Peyer's patch (tissue), 4 donors: ENCODE measurements at regions not wholly inside any gene's neighbourhood (a gene's known extent, or its start where the extent isn't known, plus 50 kb on each side); places are given as distances from the start of the nearest gene placed in this dataset.

ENCODE experiments used
- DNase-seq, 3 donors: peaks; one replicate each; pipeline ENCODE4 v3.0.0-alpha.2; 2017 to 2019
- H3K27ac ChIP-seq, 4 donors: fragments of 200-600 bp; sonication (generic); one replicate each; pipeline ENCODE4 v1.5.1; 2016 to 2019
- H3K27me3 ChIP-seq, 2 donors: fragments of 200-600 bp; sonication (generic); one replicate each; pipeline ENCODE4 v1.5.1; 2019
- H3K36me3 ChIP-seq, 3 donors: fragments of 200-600 bp; sonication (generic); one replicate each; pipeline ENCODE4 v1.5.1; 2016 to 2019
- H3K4me1 ChIP-seq, 4 donors: fragments of 200-600 bp; sonication (generic); one replicate each; pipeline ENCODE4 v1.5.1; 2016 to 2019
- H3K4me3 ChIP-seq, 4 donors: fragments of 200-600 bp; sonication (generic); 1 replicate in 3 of 4; 2 replicates in 1 of 4; pipeline ENCODE4 v1.5.1; 2016 to 2019; ENCODE audit warnings: mild to moderate bottlenecking in 1 of 4
- H3K9me3 ChIP-seq, 4 donors: fragments of 200-600 bp; sonication (generic); one replicate each; pipeline ENCODE4 v1.5.1; 2016 to 2019; ENCODE audit warnings: mild to moderate bottlenecking in 1 of 4
- CTCF ChIP-seq, 6 experiments: fragments of 450-650 bp in 4 of 6; fragments of 200-600 bp in 2 of 6; sonication (generic) in 1 of 6; IDR thresholded peaks; one replicate each; pipeline ENCODE4 v1.5.1; 2017 to 2019; ENCODE audit warnings: antibody characterized with exemption in 6 of 6, mild to moderate bottlenecking in 3 of 6, moderate library complexity in 1 of 6
- POLR2A ChIP-seq, 2 donors: fragments of 450-650 bp; IDR thresholded peaks; one replicate each; pipeline ENCODE4 v1.5.1; 2017; ENCODE audit warnings: antibody characterized with exemption in 2 of 2, mild to moderate bottlenecking in 2 of 2, moderate library complexity in 2 of 2

GRCh38 chr10:50936335-50936734 is 50.9 kb upstream of the A1CF start:
- H3K4me1 ChIP-seq: no peaks in the 10 kb centered on the region
- no peaks in the 10 kb centered on the region for H3K27me3 ChIP-seq
- H3K9me3 ChIP-seq: no peaks in the 10 kb centered on the region
- no peaks in the 10 kb centered on the region for H3K36me3 ChIP-seq
- TF ChIP-seq POLR2A (IDR thresholded peaks at IDR 0.05) (no peak), CTCF (IDR thresholded peaks at IDR 0.05) (no peak)
- peak in 1 of 3 donors; percentile 67 for DNase-seq
- H3K4me3 ChIP-seq: no peak overlapping the region
- peak overlapping the region in 1 of 4 donors; percentile 44 for H3K27ac ChIP-seq

DNA sequence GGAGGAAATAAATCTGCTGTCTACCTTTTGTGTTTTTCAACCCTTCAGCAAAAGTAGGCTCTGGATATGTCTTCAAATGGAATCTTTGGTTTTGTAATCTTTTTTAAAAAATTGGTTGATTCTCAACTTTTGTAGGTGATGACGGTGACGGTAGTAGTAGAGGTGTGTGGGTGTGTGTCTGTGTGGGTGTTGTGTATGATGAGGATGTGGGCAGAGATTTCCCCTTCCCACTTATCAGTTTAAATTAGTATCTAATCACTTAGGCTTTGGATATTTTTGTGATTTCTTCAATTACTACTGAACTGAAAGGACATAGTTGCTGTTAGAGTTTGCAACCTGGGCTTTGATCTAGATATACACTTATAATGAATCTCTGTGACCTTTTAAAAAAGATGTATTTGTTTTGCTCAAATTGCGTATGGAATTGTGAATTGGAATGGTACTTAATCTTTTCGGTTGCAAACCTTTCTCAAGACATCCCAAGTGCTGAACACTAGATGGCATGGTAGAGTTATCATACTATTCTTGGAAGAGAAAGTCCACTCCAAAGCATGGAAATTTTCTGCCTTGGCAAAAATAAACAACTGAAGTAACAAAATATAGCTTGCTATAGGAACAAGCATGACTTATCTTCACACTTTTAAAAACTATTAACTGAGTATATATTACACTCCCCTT is 51.9 kb upstream of the A1CF start:
- H3K36me3 ChIP-seq: no peaks in the 10 kb centered on the region
- no peaks in the 10 kb centered on the region for H3K27me3 ChIP-seq
- H3K4me3 ChIP-seq: no peak overlapping the region
- no peak overlapping the region for H3K27ac ChIP-seq
- H3K4me1 ChIP-seq: no peaks in the 10 kb centered on the region
- no peak for DNase-seq
- no peaks in the 10 kb centered on the region for H3K9me3 ChIP-seq
- TF ChIP-seq POLR2A (IDR thresholded peaks at IDR 0.05) (no peak), CTCF (IDR thresholded peaks at IDR 0.05) (peak in 4 of 6 experiments; percentile 33 to 81 (median 70))

GRCh38 chr10:50941629-50942028 is 56.2 kb upstream of the A1CF start:
- Histone ChIP-seq H3K36me3 (no peaks in the 10 kb centered on the region), H3K27me3 (no peaks in the 10 kb centered on the region), H3K27ac (no peak overlapping the region), H3K9me3 (no peaks in the 10 kb centered on the region), H3K4me3 (no peak overlapping the region), H3K4me1 (no peaks in the 10 kb centered on the region)
- TF ChIP-seq POLR2A (IDR thresholded peaks at IDR 0.05) (no peak), CTCF (IDR thresholded peaks at IDR 0.05) (no peak)
- no peak for DNase-seq

DNA sequence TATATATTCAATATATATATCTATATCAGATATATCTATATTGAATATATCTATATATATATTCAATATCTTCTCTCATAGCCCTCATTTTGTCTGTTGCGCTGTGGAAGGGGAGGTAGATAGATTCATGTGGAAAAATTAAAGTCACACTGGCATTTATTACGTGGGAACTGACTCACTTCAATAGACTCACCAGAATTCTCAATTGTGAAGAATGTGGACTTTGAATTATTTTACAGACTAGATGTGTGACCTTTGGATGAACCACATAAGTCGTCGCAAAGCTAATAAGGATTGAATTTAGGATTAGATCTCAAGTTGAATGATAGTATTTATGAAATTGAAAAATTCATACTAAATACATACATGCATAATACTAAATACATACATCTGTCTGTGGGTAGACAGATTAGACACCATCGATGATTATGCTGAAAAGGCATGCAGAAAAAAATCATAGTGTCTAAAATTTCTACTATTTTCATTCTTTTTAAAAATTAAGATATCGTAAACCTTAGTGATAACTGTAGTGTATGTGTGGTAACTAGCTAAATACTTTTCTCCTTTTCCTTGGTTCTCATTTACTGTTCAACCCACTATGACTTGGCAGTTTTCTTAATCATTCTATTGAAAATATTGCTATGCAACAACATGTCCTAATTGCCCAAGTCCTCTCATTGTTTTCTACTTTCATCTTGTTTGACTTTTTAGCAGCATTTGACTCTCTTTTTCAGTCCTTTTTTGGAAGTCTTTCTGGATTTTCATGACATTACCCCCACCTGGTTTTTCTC is 61.8 kb upstream of the A1CF start:
- TF ChIP-seq POLR2A (IDR thresholded peaks at IDR 0.05): no peak
- no peak for TF ChIP-seq CTCF (IDR thresholded peaks at IDR 0.05)
- DNase-seq: no peak
- Histone ChIP-seq H3K27ac (no peak overlapping the region), H3K36me3 (no peaks in the 10 kb centered on the region), H3K27me3 (no peaks in the 10 kb centered on the region), H3K4me1 (no peaks in the 10 kb centered on the region), H3K9me3 (no peaks in the 10 kb centered on the region), H3K4me3 (no peak overlapping the region)

DNA sequence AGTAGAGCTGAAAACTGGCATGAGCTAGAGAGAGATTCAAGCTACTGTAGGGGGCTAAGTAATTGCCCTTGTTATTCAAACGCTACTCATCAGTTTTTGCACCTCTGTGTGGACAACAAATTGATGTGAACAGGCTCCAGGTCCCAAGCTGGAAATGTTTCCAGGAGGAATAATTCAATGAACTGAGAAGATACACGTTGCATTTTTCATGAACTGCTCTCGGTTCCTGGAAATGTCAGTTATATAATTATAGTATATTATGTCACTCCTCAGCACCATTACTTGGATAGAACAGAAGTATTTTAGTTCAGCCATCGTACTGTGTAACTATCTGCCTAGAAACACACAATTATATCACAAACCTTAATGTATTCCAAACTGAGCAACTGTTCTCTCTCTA is 65.9 kb upstream of the A1CF start:
- Histone ChIP-seq H3K36me3 (no peaks in the 10 kb centered on the region), H3K27me3 (no peaks in the 10 kb centered on the region), H3K4me3 (no peak overlapping the region), H3K4me1 (no peaks in the 10 kb centered on the region), H3K9me3 (no peaks in the 10 kb centered on the region), H3K27ac (no peak overlapping the region)
- TF ChIP-seq CTCF (IDR thresholded peaks at IDR 0.05): no peak
- no peak for TF ChIP-seq POLR2A (IDR thresholded peaks at IDR 0.05)
- no peak for DNase-seq
